Nephron (organoid): ENCODE measurements at regions not wholly inside any gene's neighbourhood (a gene's known extent, or its start where the extent isn't known, plus 50 kb on each side); places are given as distances from the start of the nearest gene placed in this dataset.

Experiments used
- H3K27ac Mint-ChIP-seq, 3 experiments: 2 replicates each; pipeline ENCODE4 v1.8.0; 2020; ENCODE audit warnings: mixed read lengths in 3 of 3, mild to moderate bottlenecking in 2 of 3, moderate library complexity in 1 of 3
- H3K27me3 Mint-ChIP-seq: 2 replicates; pipeline ENCODE4 v1.8.0; 2021; ENCODE audit warnings: low read depth, mild to moderate bottlenecking, moderate library complexity, mixed read lengths
- H3K36me3 Mint-ChIP-seq: 2 replicates; pipeline ENCODE4 v1.8.0; 2020; ENCODE audit warnings: low read depth, mixed read lengths
- H3K4me1 Mint-ChIP-seq: 2 replicates; pipeline ENCODE4 v1.8.0; 2020; ENCODE audit warnings: mixed read lengths
- H3K4me3 Mint-ChIP-seq, 3 experiments: 2 replicates each; pipeline ENCODE4 v1.8.0; 2020; ENCODE audit warnings: mild to moderate bottlenecking in 3 of 3, mixed read lengths in 3 of 3, moderate library complexity in 2 of 3
- H3K9me3 Mint-ChIP-seq: 2 replicates; pipeline ENCODE4 v1.8.0; 2020; ENCODE audit warnings: mixed read lengths
- CTCF ChIP-seq, 3 experiments: fragments of 200-600 bp; sonication (generic); IDR thresholded peaks; one replicate each; pipeline ENCODE4 v1.5.0; 2021; ENCODE audit warnings: antibody characterized with exemption in 3 of 3; ENCODE audit not compliant: unreplicated experiment in 3 of 3

GRCh38 chr5:56357426-56357825 lies 124.3 kb upstream of the ANKRD55 start:
- Mint-ChIP-seq H3K27ac (peak overlapping the region; percentile 90 to 99 (median 97)), H3K4me1 (peaks cover 52% of the 10 kb centered on the region), H3K27me3 (no peaks in the 10 kb centered on the region), H3K4me3 (peak overlapping the region; percentile 20 to 35 (median 22)), H3K36me3 (peaks cover 4% of the 10 kb centered on the region), H3K9me3 (peaks cover 3% of the 10 kb centered on the region)
- TF ChIP-seq CTCF (IDR thresholded peaks at IDR 0.05; ENCODE audit: unreplicated experiment in 3 of 3) = no peak

GRCh38 chr5:56356836-56357160 lies 123.7 kb upstream of the ANKRD55 start:
- Mint-ChIP-seq H3K9me3 (peaks cover 3% of the 10 kb centered on the region), H3K27me3 (no peaks in the 10 kb centered on the region), H3K36me3 (peaks cover 4% of the 10 kb centered on the region), H3K4me3 (no peak overlapping the region), H3K27ac (peak overlapping the region; percentile 90 to 99 (median 97)), H3K4me1 (peaks cover 54% of the 10 kb centered on the region)
- TF ChIP-seq CTCF (IDR thresholded peaks at IDR 0.05; ENCODE audit: unreplicated experiment in 3 of 3) = no peak

- peak overlapping the region; percentile 90 to 99 (median 97) for H3K27ac Mint-ChIP-seq
- no peak for TF ChIP-seq CTCF (IDR thresholded peaks at IDR 0.05; ENCODE audit: unreplicated experiment in 3 of 3)
- peaks cover 3% of the 10 kb centered on the region for H3K9me3 Mint-ChIP-seq
- peaks cover 4% of the 10 kb centered on the region for H3K36me3 Mint-ChIP-seq
- peak overlapping the region in 1 of 3 experiments; percentile 17 for H3K4me3 Mint-ChIP-seq
- H3K27me3 Mint-ChIP-seq = no peaks in the 10 kb centered on the region
- peaks cover 54% of the 10 kb centered on the region for H3K4me1 Mint-ChIP-seq
Observed at GRCh38 chr5:56356121-56356835, 123.1 kb upstream of the ANKRD55 start.

- peaks cover 1% of the 10 kb centered on the region for H3K9me3 Mint-ChIP-seq
- no peak for TF ChIP-seq CTCF (IDR thresholded peaks at IDR 0.05; ENCODE audit: unreplicated experiment in 3 of 3)
- peaks cover 4% of the 10 kb centered on the region for H3K36me3 Mint-ChIP-seq
- no peak overlapping the region for H3K4me3 Mint-ChIP-seq
- no peaks in the 10 kb centered on the region for H3K27me3 Mint-ChIP-seq
- H3K27ac Mint-ChIP-seq = peak overlapping the region; percentile 90 to 99 (median 97)
- H3K4me1 Mint-ChIP-seq = peaks cover 64% of the 10 kb centered on the region
Observed at GRCh38 chr5:56354836-56355235, 121.7 kb upstream of the ANKRD55 start.

- TF ChIP-seq CTCF (IDR thresholded peaks at IDR 0.05; ENCODE audit: unreplicated experiment in 3 of 3) = no peak
- no peaks in the 10 kb centered on the region for H3K9me3 Mint-ChIP-seq
- no peaks in the 10 kb centered on the region for H3K36me3 Mint-ChIP-seq
- no peak overlapping the region for H3K4me3 Mint-ChIP-seq
- no peaks in the 10 kb centered on the region for H3K27me3 Mint-ChIP-seq
- H3K27ac Mint-ChIP-seq = peak overlapping the region; percentile 86 to 93 (median 88)
- peaks cover 53% of the 10 kb centered on the region for H3K4me1 Mint-ChIP-seq
Observed at GRCh38 chr5:56352808-56353590, 119.9 kb upstream of the ANKRD55 start.
